ENCODE measurements at regions not wholly inside any gene's neighbourhood (a gene's known extent, or its start where the extent isn't known, plus 50 kb on each side); places are given as distances from the start of the nearest gene placed in this dataset.

DNA sequence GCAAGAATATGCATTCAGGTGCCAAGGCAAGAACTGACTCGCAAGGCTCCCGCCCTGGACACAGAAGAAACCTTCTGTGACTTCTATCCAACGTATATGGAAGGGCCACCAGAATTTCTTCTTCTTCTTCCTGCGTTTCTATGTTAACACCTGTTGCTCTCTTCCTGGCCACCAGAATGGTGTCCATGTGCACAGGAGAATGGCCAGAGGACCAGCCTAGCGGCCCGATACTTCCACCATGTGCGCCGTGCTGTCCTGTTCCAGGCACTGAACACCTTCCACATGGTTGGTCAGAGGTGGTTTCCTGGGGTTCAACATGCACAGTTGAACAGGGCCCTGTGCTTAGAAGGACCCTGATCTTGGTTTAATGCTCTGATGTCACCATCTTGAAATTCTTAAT, 455.8 kb downstream of the BCL11B start:
- DNase-seq (ENCODE audit: low read depth in 1 of 2, low spot score in 1 of 2): no peak
- peaks cover 6% of the 10 kb centered on the region for H3K27me3 ChIP-seq (ENCODE audit: insufficient read depth, poor library complexity, severe bottlenecking)
- TF ChIP-seq GABPA (IDR thresholded peaks at IDR 0.05; ENCODE audit: low read depth) (no peak), SPI1 (IDR thresholded peaks at IDR 0.05; ENCODE audit: borderline replicate concordance, low read depth) (no peak), POLR2AphosphoS5 (IDR thresholded peaks at IDR 0.05; ENCODE audit: low read depth) (no peak)
- TF ChIP-seq, protein P1, sequence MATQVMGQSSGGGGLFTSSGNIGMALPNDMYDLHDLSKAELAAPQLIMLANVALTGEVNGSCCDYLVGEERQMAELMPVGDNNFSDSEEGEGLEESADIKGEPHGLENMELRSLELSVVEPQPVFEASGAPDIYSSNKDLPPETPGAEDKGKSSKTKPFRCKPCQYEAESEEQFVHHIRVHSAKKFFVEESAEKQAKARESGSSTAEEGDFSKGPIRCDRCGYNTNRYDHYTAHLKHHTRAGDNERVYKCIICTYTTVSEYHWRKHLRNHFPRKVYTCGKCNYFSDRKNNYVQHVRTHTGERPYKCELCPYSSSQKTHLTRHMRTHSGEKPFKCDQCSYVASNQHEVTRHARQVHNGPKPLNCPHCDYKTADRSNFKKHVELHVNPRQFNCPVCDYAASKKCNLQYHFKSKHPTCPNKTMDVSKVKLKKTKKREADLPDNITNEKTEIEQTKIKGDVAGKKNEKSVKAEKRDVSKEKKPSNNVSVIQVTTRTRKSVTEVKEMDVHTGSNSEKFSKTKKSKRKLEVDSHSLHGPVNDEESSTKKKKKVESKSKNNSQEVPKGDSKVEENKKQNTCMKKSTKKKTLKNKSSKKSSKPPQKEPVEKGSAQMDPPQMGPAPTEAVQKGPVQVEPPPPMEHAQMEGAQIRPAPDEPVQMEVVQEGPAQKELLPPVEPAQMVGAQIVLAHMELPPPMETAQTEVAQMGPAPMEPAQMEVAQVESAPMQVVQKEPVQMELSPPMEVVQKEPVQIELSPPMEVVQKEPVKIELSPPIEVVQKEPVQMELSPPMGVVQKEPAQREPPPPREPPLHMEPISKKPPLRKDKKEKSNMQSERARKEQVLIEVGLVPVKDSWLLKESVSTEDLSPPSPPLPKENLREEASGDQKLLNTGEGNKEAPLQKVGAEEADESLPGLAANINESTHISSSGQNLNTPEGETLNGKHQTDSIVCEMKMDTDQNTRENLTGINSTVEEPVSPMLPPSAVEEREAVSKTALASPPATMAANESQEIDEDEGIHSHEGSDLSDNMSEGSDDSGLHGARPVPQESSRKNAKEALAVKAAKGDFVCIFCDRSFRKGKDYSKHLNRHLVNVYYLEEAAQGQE (IDR thresholded peaks at IDR 0.05; ENCODE audit: insufficient replicate concordance, low read depth): no peak
- TF ChIP-seq, protein P2, sequence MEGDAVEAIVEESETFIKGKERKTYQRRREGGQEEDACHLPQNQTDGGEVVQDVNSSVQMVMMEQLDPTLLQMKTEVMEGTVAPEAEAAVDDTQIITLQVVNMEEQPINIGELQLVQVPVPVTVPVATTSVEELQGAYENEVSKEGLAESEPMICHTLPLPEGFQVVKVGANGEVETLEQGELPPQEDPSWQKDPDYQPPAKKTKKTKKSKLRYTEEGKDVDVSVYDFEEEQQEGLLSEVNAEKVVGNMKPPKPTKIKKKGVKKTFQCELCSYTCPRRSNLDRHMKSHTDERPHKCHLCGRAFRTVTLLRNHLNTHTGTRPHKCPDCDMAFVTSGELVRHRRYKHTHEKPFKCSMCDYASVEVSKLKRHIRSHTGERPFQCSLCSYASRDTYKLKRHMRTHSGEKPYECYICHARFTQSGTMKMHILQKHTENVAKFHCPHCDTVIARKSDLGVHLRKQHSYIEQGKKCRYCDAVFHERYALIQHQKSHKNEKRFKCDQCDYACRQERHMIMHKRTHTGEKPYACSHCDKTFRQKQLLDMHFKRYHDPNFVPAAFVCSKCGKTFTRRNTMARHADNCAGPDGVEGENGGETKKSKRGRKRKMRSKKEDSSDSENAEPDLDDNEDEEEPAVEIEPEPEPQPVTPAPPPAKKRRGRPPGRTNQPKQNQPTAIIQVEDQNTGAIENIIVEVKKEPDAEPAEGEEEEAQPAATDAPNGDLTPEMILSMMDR (IDR thresholded peaks at IDR 0.05; ENCODE audit: insufficient read depth, low read length): no peak
- H3K4me3 ChIP-seq (replicated peaks; ENCODE audit: insufficient read depth, low read length): no peak overlapping the region
- H3K27ac ChIP-seq (replicated peaks): no peak overlapping the region

DNA sequence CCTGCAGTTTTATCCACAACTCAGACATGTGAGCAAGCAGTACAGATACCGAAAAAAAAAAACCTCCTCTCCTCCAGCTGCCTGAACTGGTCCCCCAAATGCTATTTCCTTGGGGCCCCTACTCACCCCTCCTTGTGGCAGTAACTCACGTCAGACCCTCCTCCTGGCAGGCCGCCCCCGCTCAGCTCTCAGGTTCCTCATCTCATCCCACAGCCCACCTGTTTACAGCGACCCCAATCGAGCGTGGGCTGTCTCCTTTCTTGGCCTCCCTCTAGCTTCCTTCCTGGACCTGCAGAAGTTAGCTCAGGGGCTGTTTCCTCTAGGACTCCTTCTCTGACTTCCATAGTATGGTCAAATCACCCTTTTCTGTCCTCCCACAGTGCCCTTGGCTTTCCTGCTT, 455.3 kb downstream of the BCL11B start:
- Histone ChIP-seq H3K27ac (replicated peaks) (no peak overlapping the region), H3K27me3 (ENCODE audit: insufficient read depth, poor library complexity, severe bottlenecking) (peaks cover 6% of the 10 kb centered on the region), H3K4me3 (replicated peaks; ENCODE audit: insufficient read depth, low read length) (no peak overlapping the region)
- no peak for TF ChIP-seq GABPA (IDR thresholded peaks at IDR 0.05; ENCODE audit: low read depth)
- TF ChIP-seq SPI1 (IDR thresholded peaks at IDR 0.05; ENCODE audit: borderline replicate concordance, low read depth): no peak
- no peak for TF ChIP-seq POLR2AphosphoS5 (IDR thresholded peaks at IDR 0.05; ENCODE audit: low read depth)
- TF ChIP-seq, protein P1 (IDR thresholded peaks at IDR 0.05; ENCODE audit: insufficient replicate concordance, low read depth): no peak
- TF ChIP-seq, protein P2 (IDR thresholded peaks at IDR 0.05; ENCODE audit: insufficient read depth, low read length): no peak
- DNase-seq (ENCODE audit: low read depth in 1 of 2, low spot score in 1 of 2): no peak

DNA sequence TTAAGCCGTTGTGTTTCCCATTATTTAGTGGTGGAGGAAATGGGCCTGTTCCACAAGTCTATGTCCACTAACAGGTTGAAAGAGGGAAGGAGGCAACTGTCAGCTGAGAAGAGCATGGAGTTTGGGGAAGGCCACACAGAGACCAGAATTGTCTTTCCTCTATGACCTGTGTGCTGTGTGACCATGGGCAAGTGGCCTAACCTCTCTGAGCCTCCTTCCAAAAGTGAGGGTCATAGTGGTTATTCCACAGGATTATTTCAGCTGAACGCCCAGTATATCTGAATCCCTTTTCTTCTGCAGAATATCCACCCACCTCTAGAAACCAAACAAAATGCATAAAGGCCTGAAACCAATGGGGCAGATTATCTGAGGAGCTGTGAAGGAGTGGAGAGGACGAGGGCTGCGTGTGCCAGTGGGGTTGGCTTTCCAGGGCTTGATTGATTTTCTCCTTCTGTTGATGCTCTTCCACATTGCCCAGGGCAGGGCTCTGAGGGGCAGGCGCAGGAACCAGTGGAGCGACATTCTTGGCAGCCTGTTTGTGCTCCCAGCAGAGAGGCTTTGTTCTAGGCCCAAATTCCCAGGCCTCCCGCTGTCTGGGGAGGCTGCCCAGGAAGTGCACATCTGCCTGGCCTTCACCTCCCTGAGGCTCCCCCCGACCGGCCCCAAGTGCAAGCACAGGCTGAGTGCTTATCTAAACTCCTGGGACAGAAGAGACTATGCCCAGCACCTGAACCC, 452.7 kb downstream of the BCL11B start:
- no peak for TF ChIP-seq POLR2AphosphoS5 (IDR thresholded peaks at IDR 0.05; ENCODE audit: low read depth)
- TF ChIP-seq, protein P2 (IDR thresholded peaks at IDR 0.05; ENCODE audit: insufficient read depth, low read length): no peak
- DNase-seq (ENCODE audit: low read depth in 1 of 2, low spot score in 1 of 2): no peak
- Histone ChIP-seq H3K27ac (replicated peaks) (no peak overlapping the region), H3K4me3 (replicated peaks; ENCODE audit: insufficient read depth, low read length) (no peak overlapping the region), H3K27me3 (ENCODE audit: insufficient read depth, poor library complexity, severe bottlenecking) (peaks cover 6% of the 10 kb centered on the region)

DNA sequence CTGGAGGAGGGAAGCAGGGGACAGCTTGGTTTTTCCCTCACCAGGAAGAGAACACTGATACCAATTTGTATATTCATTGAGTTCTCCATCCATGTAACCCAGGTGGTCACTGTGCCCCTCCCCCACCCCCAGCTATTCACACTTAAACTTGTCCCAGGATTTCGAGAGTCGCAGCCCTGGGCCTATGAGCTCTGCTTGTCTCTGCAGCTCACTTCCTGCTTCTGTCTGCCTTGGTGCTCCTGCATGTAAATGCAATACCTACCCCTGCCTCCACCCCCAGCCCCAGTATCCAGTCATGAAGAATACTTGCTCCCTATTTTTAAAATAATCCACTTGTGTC, 452.2 kb downstream of the BCL11B start:
- Histone ChIP-seq H3K4me3 (replicated peaks; ENCODE audit: insufficient read depth, low read length) (no peak overlapping the region), H3K27me3 (ENCODE audit: insufficient read depth, poor library complexity, severe bottlenecking) (peaks cover 6% of the 10 kb centered on the region), H3K27ac (replicated peaks) (no peak overlapping the region)
- TF ChIP-seq POLR2AphosphoS5 (IDR thresholded peaks at IDR 0.05; ENCODE audit: low read depth) (no peak), SPI1 (IDR thresholded peaks at IDR 0.05; ENCODE audit: borderline replicate concordance, low read depth) (no peak)
- TF ChIP-seq, protein P1 (IDR thresholded peaks at IDR 0.05; ENCODE audit: insufficient replicate concordance, low read depth): no peak
- no peak for DNase-seq (ENCODE audit: low read depth in 1 of 2, low spot score in 1 of 2)
